GM23248 (cell line): ENCODE measurements at regions not wholly inside any gene's neighbourhood (a gene's known extent, or its start where the extent isn't known, plus 50 kb on each side); places are given as distances from the start of the nearest gene placed in this dataset.

Experiments
- DNase-seq: peaks from one replicate; pipeline ENCODE4 v3.0.0-alpha.2; 2015
- H2AFZ ChIP-seq: fragments of 200-600 bp; sonication (generic); 2 replicates; pipeline ENCODE4 v1.6.1; 2016; ENCODE audit warnings: antibody characterized with exemption
- H3F3A ChIP-seq: fragments of 200-600 bp; sonication (generic); 2 replicates; pipeline ENCODE4 v1.6.1; 2016; ENCODE audit warnings: mild to moderate bottlenecking, antibody characterized with exemption, mixed run types; ENCODE audit not compliant: insufficient read depth
- H3K27ac ChIP-seq: fragments of 200-600 bp; sonication (generic); 2 replicates; pipeline ENCODE4 v1.5.1; 2016; ENCODE audit warnings: mild to moderate bottlenecking
- H3K27me3 ChIP-seq: fragments of 200-600 bp; sonication (generic); replicated peaks from 2 replicates; pipeline ENCODE4 v1.6.1; 2016; ENCODE audit warnings: mild to moderate bottlenecking; ENCODE audit not compliant: insufficient read depth
- H3K36me3 ChIP-seq: fragments of 200-600 bp; sonication (generic); 2 replicates; pipeline ENCODE4 v1.6.1; 2016; ENCODE audit warnings: low read depth, mild to moderate bottlenecking
- H3K4me1 ChIP-seq: fragments of 200-600 bp; sonication (generic); 2 replicates; pipeline ENCODE4 v1.6.1; 2016; ENCODE audit warnings: mild to moderate bottlenecking; ENCODE audit not compliant: insufficient read depth
- H3K4me2 ChIP-seq: fragments of 200-600 bp; sonication (generic); one replicate; pipeline ENCODE4 v1.6.1; 2016; ENCODE audit warnings: mild to moderate bottlenecking; ENCODE audit not compliant: unreplicated experiment
- H3K4me3 ChIP-seq: fragments of 200-600 bp; sonication (generic); 2 replicates; pipeline ENCODE4 v1.5.1; 2016; ENCODE audit warnings: mild to moderate bottlenecking
- H3K79me2 ChIP-seq: fragments of 200-600 bp; sonication (generic); 2 replicates; pipeline ENCODE4 v1.6.1; 2016; ENCODE audit warnings: mild to moderate bottlenecking; ENCODE audit not compliant: insufficient read depth
- H3K9ac ChIP-seq: fragments of 200-600 bp; sonication (generic); 2 replicates; pipeline ENCODE4 v1.6.1; 2016; ENCODE audit warnings: mild to moderate bottlenecking
- H3K9me2 ChIP-seq: fragments of 200-600 bp; sonication (generic); 2 replicates; pipeline ENCODE4 v1.6.1; 2016; ENCODE audit warnings: mixed run types, mild to moderate bottlenecking, moderate library complexity; ENCODE audit not compliant: insufficient read depth
- H3K9me3 ChIP-seq: fragments of 200-600 bp; sonication (generic); one replicate; pipeline ENCODE4 v1.6.1; 2017; ENCODE audit warnings: low read depth
- H4K20me1 ChIP-seq: fragments of 200-600 bp; sonication (generic); 2 replicates; pipeline ENCODE4 v1.6.0; 2016; ENCODE audit not compliant: insufficient read depth
- EZH2 ChIP-seq: fragments of 200-600 bp; sonication (generic); IDR thresholded peaks from 2 replicates; pipeline ENCODE4 v1.6.1; 2018; ENCODE audit warnings: antibody characterized with exemption, mild to moderate bottlenecking; ENCODE audit not compliant: insufficient read depth, poor library complexity, severe bottlenecking
- EZH2phosphoT487 ChIP-seq: fragments of 200-600 bp; sonication (generic); IDR thresholded peaks from 2 replicates; pipeline ENCODE4 v1.6.1; 2018; ENCODE audit warnings: antibody characterized with exemption, moderate library complexity, mild to moderate bottlenecking, low read depth; ENCODE audit not compliant: insufficient read depth
- WGBS, 2 experiments: methylation state at CpG; one replicate each; pipeline ENCODE4 v1.1.6; 2015 to 2017; ENCODE audit warnings: low lambda C conversion rate in 2 of 2, low coverage in 1 of 2; ENCODE audit errors: missing lambda C conversion rate in 2 of 2; 5-methylcytosine and 5-hydroxymethylcytosine counted together
- in situ Hi-C: fragments of 300-500 bp; cut with MboI; formaldehyde crosslinking; loops from 2 replicates; pipeline ENCODE4 v1.15.0; 2020

DNA sequence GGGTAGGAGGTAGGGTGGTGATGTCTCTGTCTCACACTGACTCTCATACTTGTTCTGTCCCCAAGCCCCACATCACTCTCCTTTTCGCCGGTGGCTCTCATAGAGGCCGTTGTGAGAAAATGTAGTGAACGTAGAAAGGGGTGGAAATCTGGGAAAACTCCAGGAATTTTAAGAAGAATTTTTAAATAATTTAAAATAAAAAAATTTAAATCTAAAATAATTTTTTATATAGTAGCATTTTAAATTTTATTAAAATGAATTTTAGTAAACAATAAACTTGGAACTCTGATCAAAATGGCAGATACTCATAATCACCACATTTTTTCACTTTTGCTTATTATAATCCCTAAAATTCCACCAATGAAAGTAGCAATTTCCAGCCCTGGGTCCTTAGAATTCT lies 473.6 kb upstream of the ZFHX3 start:
- 0 out of 2 replicates have a peak, but pooled peaks cover 3% of the 10 kb centered on the region for H3K27me3 ChIP-seq
- H2AFZ ChIP-seq, result no peak overlapping the region
- H3K4me1 ChIP-seq, result no peaks in the 10 kb centered on the region
- no peaks in the 10 kb centered on the region for H4K20me1 ChIP-seq
- H3K4me3 ChIP-seq, result no peak overlapping the region
- no peaks in the 10 kb centered on the region for H3K36me3 ChIP-seq
- H3K4me2 ChIP-seq, result no peak overlapping the region
- no peak for DNase-seq
- no peaks in the 10 kb centered on the region for H3K9me3 ChIP-seq
- H3K27ac ChIP-seq, result no peak overlapping the region
- in situ Hi-C loops, result no loop called here
- no peaks in the 10 kb centered on the region for H3K9me2 ChIP-seq
- H3K9ac ChIP-seq, result no peak overlapping the region
- TF ChIP-seq EZH2phosphoT487, result no peak
- no peaks in the 10 kb centered on the region for H3F3A ChIP-seq
- WGBS, 2 experiments, result 40 to 46% methylated on average over 4 of the region's 4 CpGs
- no peaks in the 10 kb centered on the region for H3K79me2 ChIP-seq

DNA sequence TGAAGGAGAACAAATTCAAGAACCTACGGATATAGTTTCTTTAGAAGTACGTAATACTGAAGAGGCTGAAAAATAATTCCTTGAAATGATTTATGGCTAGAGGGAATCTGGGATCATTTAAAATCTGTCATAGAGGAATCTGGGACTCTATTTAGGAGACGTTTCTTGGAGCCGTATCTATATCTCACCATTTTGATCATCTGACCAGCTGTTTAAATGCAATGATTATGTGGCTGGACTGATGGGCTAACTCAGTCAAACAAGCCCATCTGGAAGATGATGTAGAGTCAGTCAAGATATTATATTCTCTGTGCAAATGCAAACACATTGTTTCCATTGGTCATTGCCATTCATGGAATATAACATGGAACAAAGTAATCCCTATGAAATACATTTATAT lies 467.7 kb upstream of the ZFHX3 start:
- Histone ChIP-seq H3F3A (no peaks in the 10 kb centered on the region), H4K20me1 (no peaks in the 10 kb centered on the region), H3K9me3 (no peaks in the 10 kb centered on the region), H3K27me3 (0 out of 2 replicates have a peak, but pooled peaks cover 3% of the 10 kb centered on the region), H2AFZ (no peak overlapping the region), H3K27ac (no peak overlapping the region), H3K4me3 (no peak overlapping the region), H3K36me3 (no peaks in the 10 kb centered on the region), H3K9ac (no peak overlapping the region), H3K79me2 (no peaks in the 10 kb centered on the region), H3K9me2 (no peaks in the 10 kb centered on the region), H3K4me1 (no peaks in the 10 kb centered on the region), H3K4me2 (no peak overlapping the region)
- in situ Hi-C loops, result no loop called here
- no peak for DNase-seq
- TF ChIP-seq EZH2, result no peak
- TF ChIP-seq EZH2phosphoT487, result no peak
- WGBS, 2 experiments, result 2 to 3% methylated on average over 4 of the region's 4 CpGs

DNA sequence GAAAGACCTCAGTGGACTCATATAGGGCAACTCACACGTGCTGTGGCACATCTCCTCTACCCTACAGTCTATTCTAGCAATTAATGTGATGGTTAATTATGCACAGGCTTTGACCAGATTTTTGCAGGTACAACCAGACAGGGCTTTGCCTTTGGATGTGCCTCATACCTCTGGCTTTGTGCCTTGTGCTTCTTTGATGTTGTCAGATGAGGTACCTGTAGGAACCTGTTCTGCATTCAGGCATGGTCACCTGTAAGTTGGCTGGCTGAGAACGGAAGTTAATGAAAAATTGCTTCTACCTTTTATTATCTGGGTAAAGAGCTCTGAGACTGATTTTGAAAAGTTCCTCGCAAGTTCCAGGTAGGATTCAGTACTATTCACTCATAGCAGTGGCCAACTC lies 462.9 kb upstream of the ZFHX3 start:
- H3K79me2 ChIP-seq, result no peaks in the 10 kb centered on the region
- no peaks in the 10 kb centered on the region for H3K36me3 ChIP-seq
- TF ChIP-seq EZH2phosphoT487 (no peak), EZH2 (no peak)
- H3K27me3 ChIP-seq, result no peaks in the 10 kb centered on the region
- no peaks in the 10 kb centered on the region for H3K9me3 ChIP-seq
- no peak overlapping the region for H3K4me2 ChIP-seq
- no peaks in the 10 kb centered on the region for H3K4me1 ChIP-seq
- no peak overlapping the region for H3K27ac ChIP-seq
- H3F3A ChIP-seq, result no peaks in the 10 kb centered on the region
- H3K4me3 ChIP-seq, result no peak overlapping the region
- in situ Hi-C loops, result no loop called here
- 20 to 24% methylated on average over 3 of the region's 3 CpGs for WGBS, 2 experiments
- H3K9me2 ChIP-seq, result no peaks in the 10 kb centered on the region
- H4K20me1 ChIP-seq, result no peaks in the 10 kb centered on the region
- H3K9ac ChIP-seq, result no peak overlapping the region
- H2AFZ ChIP-seq, result no peak overlapping the region
- DNase-seq, result no peak

DNA sequence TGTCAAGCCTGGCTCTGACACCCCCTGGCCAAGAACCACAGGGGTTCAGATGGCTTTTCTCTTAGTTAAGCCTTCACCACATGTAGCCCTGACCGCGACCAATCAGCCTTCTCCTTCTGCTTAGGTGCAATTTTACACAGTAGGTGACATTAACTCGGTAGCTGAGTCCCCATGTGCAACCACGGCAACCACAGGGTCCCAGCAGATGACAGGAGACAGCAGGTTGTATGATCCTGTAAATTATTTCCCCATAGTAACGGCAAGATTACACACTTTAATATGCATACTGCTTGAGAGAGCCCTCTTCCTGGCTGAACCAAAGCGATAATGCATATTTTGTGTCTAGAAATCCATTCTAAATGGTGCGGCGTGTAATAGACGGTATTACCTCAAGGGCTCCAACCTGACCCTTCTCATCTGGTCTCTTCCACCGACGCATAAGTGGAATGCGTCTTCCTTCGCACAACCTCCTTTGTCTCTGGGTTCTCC lies 458.7 kb upstream of the ZFHX3 start:
- H3K4me1 ChIP-seq, result no peaks in the 10 kb centered on the region
- H3K27me3 ChIP-seq, result no peaks in the 10 kb centered on the region
- no peaks in the 10 kb centered on the region for H3K9me3 ChIP-seq
- H3K36me3 ChIP-seq, result no peaks in the 10 kb centered on the region
- no peaks in the 10 kb centered on the region for H3F3A ChIP-seq
- in situ Hi-C loops, result no loop called here
- H3K9ac ChIP-seq, result no peak overlapping the region
- no peak for TF ChIP-seq EZH2phosphoT487
- TF ChIP-seq EZH2, result no peak
- H3K27ac ChIP-seq, result no peak overlapping the region
- no peak for DNase-seq
- no peak overlapping the region for H2AFZ ChIP-seq
- no peaks in the 10 kb centered on the region for H3K79me2 ChIP-seq
- no peaks in the 10 kb centered on the region for H3K9me2 ChIP-seq
- no peaks in the 10 kb centered on the region for H4K20me1 ChIP-seq
- WGBS, 2 experiments, result 57 to 67% methylated on average over 13 of the region's 13 CpGs
- no peak overlapping the region for H3K4me3 ChIP-seq
- no peak overlapping the region for H3K4me2 ChIP-seq

DNA sequence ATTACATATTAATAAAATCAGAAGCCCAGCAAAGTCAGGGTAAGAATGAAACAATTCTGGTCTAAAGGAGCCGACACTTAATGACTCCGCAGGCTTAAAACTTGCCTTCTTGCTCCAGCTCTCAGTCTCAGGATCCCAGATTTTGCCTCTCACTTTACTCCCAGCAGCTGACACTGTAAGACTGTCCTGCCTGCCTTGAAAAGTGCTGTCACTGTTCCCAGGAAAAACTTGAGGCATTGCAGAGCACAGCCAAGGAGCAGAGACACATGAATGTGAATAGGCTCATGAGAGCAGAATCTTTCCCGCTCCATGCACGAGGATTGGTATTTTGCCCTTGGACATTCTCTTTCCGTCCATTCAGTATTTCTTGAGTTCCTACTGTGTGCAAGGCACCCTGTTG lies 457.6 kb upstream of the ZFHX3 start:
- H3F3A ChIP-seq, result no peaks in the 10 kb centered on the region
- no peaks in the 10 kb centered on the region for H3K4me1 ChIP-seq
- DNase-seq, result no peak
- TF ChIP-seq EZH2phosphoT487 (no peak), EZH2 (no peak)
- no peak overlapping the region for H3K4me2 ChIP-seq
- H3K27ac ChIP-seq, result no peak overlapping the region
- no peaks in the 10 kb centered on the region; the same call in 1 of the 2 replicates for H3K27me3 ChIP-seq
- H3K9ac ChIP-seq, result no peak overlapping the region
- no peaks in the 10 kb centered on the region for H3K36me3 ChIP-seq
- WGBS, 2 experiments, result 52 to 62% methylated on average over 5 of the region's 5 CpGs
- H4K20me1 ChIP-seq, result no peaks in the 10 kb centered on the region
- H3K9me3 ChIP-seq, result no peaks in the 10 kb centered on the region
- no peak overlapping the region for H3K4me3 ChIP-seq
- H3K79me2 ChIP-seq, result no peaks in the 10 kb centered on the region
- in situ Hi-C loops, result no loop called here
- no peak overlapping the region for H2AFZ ChIP-seq
- no peaks in the 10 kb centered on the region for H3K9me2 ChIP-seq
